A673 (cell line): ENCODE measurements at regions not wholly inside any gene's neighbourhood (a gene's known extent, or its start where the extent isn't known, plus 50 kb on each side); places are given as distances from the start of the nearest gene placed in this dataset.

Experiments used
- EZH2 ChIP-seq: fragments of 200-600 bp; sonication (generic); IDR thresholded peaks from 2 replicates; pipeline ENCODE4 v1.6.1; 2017; ENCODE audit warnings: borderline replicate concordance, low read depth, mild to moderate bottlenecking, mixed read lengths, antibody characterized with exemption, low read length; ENCODE audit not compliant: poor library complexity, severe bottlenecking
- TF ChIP-seq, protein P1 (sequence below): fragments of 300-800, 200-600 bp; sonication (generic); conservative IDR thresholded peaks from 2 replicates; pipeline ENCODE4 v1.5.1; 2017; ENCODE audit warnings: low read depth, mild to moderate bottlenecking, antibody characterized with exemption, low read length, moderate library complexity, mixed read lengths

GRCh38 chr5:168159425-168159824 is 132.0 kb upstream of the WWC1 start:
- TF ChIP-seq, protein P1, sequence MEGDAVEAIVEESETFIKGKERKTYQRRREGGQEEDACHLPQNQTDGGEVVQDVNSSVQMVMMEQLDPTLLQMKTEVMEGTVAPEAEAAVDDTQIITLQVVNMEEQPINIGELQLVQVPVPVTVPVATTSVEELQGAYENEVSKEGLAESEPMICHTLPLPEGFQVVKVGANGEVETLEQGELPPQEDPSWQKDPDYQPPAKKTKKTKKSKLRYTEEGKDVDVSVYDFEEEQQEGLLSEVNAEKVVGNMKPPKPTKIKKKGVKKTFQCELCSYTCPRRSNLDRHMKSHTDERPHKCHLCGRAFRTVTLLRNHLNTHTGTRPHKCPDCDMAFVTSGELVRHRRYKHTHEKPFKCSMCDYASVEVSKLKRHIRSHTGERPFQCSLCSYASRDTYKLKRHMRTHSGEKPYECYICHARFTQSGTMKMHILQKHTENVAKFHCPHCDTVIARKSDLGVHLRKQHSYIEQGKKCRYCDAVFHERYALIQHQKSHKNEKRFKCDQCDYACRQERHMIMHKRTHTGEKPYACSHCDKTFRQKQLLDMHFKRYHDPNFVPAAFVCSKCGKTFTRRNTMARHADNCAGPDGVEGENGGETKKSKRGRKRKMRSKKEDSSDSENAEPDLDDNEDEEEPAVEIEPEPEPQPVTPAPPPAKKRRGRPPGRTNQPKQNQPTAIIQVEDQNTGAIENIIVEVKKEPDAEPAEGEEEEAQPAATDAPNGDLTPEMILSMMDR = no peak
- no peak for TF ChIP-seq EZH2
